HepG2 (cell line): ENCODE measurements at regions not wholly inside any gene's neighbourhood (a gene's known extent, or its start where the extent isn't known, plus 50 kb on each side); places are given as distances from the start of the nearest gene placed in this dataset.

Experiments used
- ATAC-seq: fragments of 200-7000 bp; cut with Tn5 transposase; 3 replicates; pipeline ENCODE4 v1.9.1; 2020; ENCODE audit warnings: mild to moderate bottlenecking, moderate library complexity
- BruUV-seq: library from RNA; stranded (reverse); fragments of 400-500 nt; replicated peaks from 2 replicates; lab custom pipeline; 2021; lab: Mats Ljungman, UMichigan
- CTCF ChIA-PET: fragments of 300-600 bp; formaldehyde crosslinking; extraction: SDS; loops from one replicate; lab custom pipeline; 2021; ENCODE audit warnings: low total read pairs, inconsistent platforms, low intra/inter-chr PET ratio; lab: Yijun Ruan, JAX
- POLR2A ChIA-PET: fragments of 350-600 bp; sonication (Branson Sonifier 250); formaldehyde crosslinking; loops from one replicate; lab custom pipeline; 2020; ENCODE audit warnings: antibody characterized with exemption, inconsistent platforms; lab: Yijun Ruan, JAX
- DNase-seq: peaks from one replicate; pipeline ENCODE4 v3.0.0-alpha.2; 2015; ENCODE audit warnings: low spot score
- FAIRE-seq: peaks from 3 replicates; lab custom pipeline; 2011; peaks lifted over from hg19 to GRCh38; lab: Jason Lieb, UNC
- H2AFZ ChIP-seq: one replicate; pipeline ENCODE4 v1.6.1; 2011; ENCODE audit warnings: low read length, inconsistent platforms
- H3K27ac ChIP-seq: fragments of 300-600 bp; 3 replicates; pipeline ENCODE4 v1.8.0; 2011; ENCODE audit warnings: mixed run types, mild to moderate bottlenecking, mixed read lengths, low read length, inconsistent platforms; ENCODE audit not compliant: insufficient read depth; ENCODE audit errors: extremely low read length
- H3K27me3 ChIP-seq, 2 experiments: fragments of 200-600 bp in 1 of 2; 2 replicates in 1 of 2; 3 replicates in 1 of 2; pipeline versions ENCODE4 v1.6.0 to v1.8.0; 2011; ENCODE audit warnings: low read length in 2 of 2, mild to moderate bottlenecking in 2 of 2, moderate library complexity in 2 of 2, inconsistent platforms in 1 of 2; ENCODE audit not compliant: insufficient read depth in 2 of 2, control insufficient read depth in 1 of 2
- H3K36me3 ChIP-seq, 2 experiments: fragments of 200-600 bp in 1 of 2; replicated peaks in 1 of 2; 2 replicates in 1 of 2; 3 replicates in 1 of 2; pipeline versions ENCODE4 v1.5.1 to v1.8.0; 2011; ENCODE audit warnings: low read length in 2 of 2, inconsistent platforms in 1 of 2; ENCODE audit not compliant: insufficient read depth in 2 of 2, control insufficient read depth in 1 of 2
- H3K4me1 ChIP-seq: 2 replicates; pipeline ENCODE4 v1.5.1; 2012; ENCODE audit warnings: low read length, inconsistent platforms; ENCODE audit not compliant: insufficient read depth
- H3K4me2 ChIP-seq: 2 replicates; pipeline ENCODE4 v1.6.0; 2011; ENCODE audit warnings: low read depth, low read length, inconsistent platforms
- H3K4me3 ChIP-seq, 3 experiments: fragments of 200-600 bp in 1 of 3; sonication (generic), shearing (Covaris generic) in 1 of 3; replicated peaks in 1 of 3; 2 replicates each; pipeline ENCODE4 v1.5.1; 2011 to 2016; ENCODE audit warnings: low read length in 3 of 3, inconsistent platforms in 2 of 3, low read depth in 2 of 3, mild to moderate bottlenecking in 2 of 3, control low read depth in 1 of 3, mixed read lengths in 1 of 3; ENCODE audit not compliant: insufficient read depth in 1 of 3
- H3K79me2 ChIP-seq: one replicate; pipeline ENCODE4 v1.6.1; 2011; ENCODE audit warnings: low read length, inconsistent platforms; ENCODE audit not compliant: insufficient read depth
- H3K9ac ChIP-seq: 2 replicates; pipeline ENCODE4 v1.6.0; 2011; ENCODE audit warnings: mild to moderate bottlenecking, low read depth, low read length, inconsistent platforms; ENCODE audit not compliant: insufficient read depth
- H3K9me3 ChIP-seq: 2 replicates; pipeline ENCODE4 v1.5.1; 2012; ENCODE audit warnings: mild to moderate bottlenecking, low read length
- H4K20me1 ChIP-seq: 2 replicates; pipeline ENCODE4 v1.6.0; 2011; ENCODE audit warnings: inconsistent platforms, mild to moderate bottlenecking, low read length, moderate library complexity; ENCODE audit not compliant: insufficient read depth
- CBFB ChIP-seq: sonication (generic); formaldehyde crosslinking; IDR thresholded peaks from 2 replicates; pipeline ENCODE4 v1.4.0; 2020; ENCODE audit warnings: missing genetic modification reagents
- DR1 ChIP-seq: sonication (generic); formaldehyde crosslinking; IDR thresholded peaks from 2 replicates; pipeline ENCODE4 v1.8.0; 2021; ENCODE audit warnings: mild to moderate bottlenecking, missing genetic modification reagents, inconsistent platforms
- MBD4 ChIP-seq: IDR thresholded peaks from 2 replicates; pipeline ENCODE4 v1.6.1; 2012; ENCODE audit warnings: low read length, inconsistent platforms, borderline replicate concordance
- MEIS1 ChIP-seq: sonication (generic); formaldehyde crosslinking; IDR thresholded peaks from 2 replicates; pipeline ENCODE4 v1.9.0; 2021; ENCODE audit warnings: mild to moderate bottlenecking, missing genetic modification reagents, moderate library complexity, borderline replicate concordance
- NONO ChIP-seq, 2 experiments: fragments of 450-650 bp in 1 of 2; sonication (generic) in 1 of 2; formaldehyde crosslinking in 1 of 2; IDR thresholded peaks in 1 of 2; conservative IDR thresholded peaks in 1 of 2; 2 replicates each; pipeline versions ENCODE4 v1.6.1 to v1.8.0; 2017 to 2022; ENCODE audit warnings: mild to moderate bottlenecking in 1 of 2, missing genetic modification reagents in 1 of 2, moderate library complexity in 1 of 2
- SNAPC4 ChIP-seq: sonication (generic); formaldehyde crosslinking; IDR thresholded peaks from 2 replicates; pipeline ENCODE4 v1.4.0; 2020; ENCODE audit warnings: mild to moderate bottlenecking, missing genetic modification reagents
- TAF1 ChIP-seq: sonication (generic); formaldehyde crosslinking; IDR thresholded peaks from 2 replicates; pipeline ENCODE4 v1.4.0; 2020; ENCODE audit warnings: missing genetic modification reagents
- TCF12 ChIP-seq, 2 experiments: fragments of 450-650 bp in 1 of 2; sonication (generic) in 1 of 2; formaldehyde crosslinking in 1 of 2; IDR thresholded peaks; 2 replicates each; pipeline versions ENCODE4 v1.6.1 to v1.8.0; 2017 to 2022; ENCODE audit warnings: antibody characterized with exemption in 1 of 2, mild to moderate bottlenecking in 1 of 2, missing genetic modification reagents in 1 of 2, moderate library complexity in 1 of 2
- ZNF205 ChIP-seq: IDR thresholded peaks from 2 replicates; pipeline ENCODE4 v1.6.1; 2018; ENCODE audit warnings: missing biosample characterization, missing genetic modification reagents
- ZSCAN31 ChIP-seq: sonication (generic); formaldehyde crosslinking; IDR thresholded peaks from 2 replicates; pipeline ENCODE4 v1.5.0; 2020; ENCODE audit warnings: low read depth, mild to moderate bottlenecking, missing genetic modification reagents
- WGBS: methylation state at CpG from one replicate; pipeline ENCODE4 v1.1.6; 2017; ENCODE audit warnings: low lambda C conversion rate; 5-methylcytosine and 5-hydroxymethylcytosine counted together
- in situ Hi-C: cut with HindIII; loops from 2 replicates; pipeline ENCODE4 v1.10.0; 2017; ENCODE audit warnings: low pct_unique_long_range_greater_than_20kb; ENCODE audit not compliant: extremely low pct_ligation_motif_present
- intact Hi-C: fragments of 100-400 bp; cut with micrococcal nuclease; formaldehyde crosslinking; loops from one replicate; pipeline ENCODE4 v1.10.0; 2022; ENCODE audit not compliant: unreplicated experiment
- TF ChIP-seq, protein P1 (sequence below): sonication (generic); formaldehyde crosslinking; IDR thresholded peaks from 2 replicates; pipeline ENCODE4 v1.5.0; 2020; ENCODE audit warnings: missing genetic modification reagents
- TF ChIP-seq, protein P2 (sequence below): sonication (generic); formaldehyde crosslinking; IDR thresholded peaks from 2 replicates; pipeline ENCODE4 v1.8.0; 2022; ENCODE audit warnings: low read depth, missing genetic modification reagents
- TF ChIP-seq, protein P3 (sequence below): sonication (generic); formaldehyde crosslinking; IDR thresholded peaks from 2 replicates; pipeline ENCODE4 v1.4.0; 2020; ENCODE audit warnings: missing genetic modification reagents, mild to moderate bottlenecking, borderline replicate concordance

- Histone ChIP-seq H3K79me2 (no peaks in the 10 kb centered on the region), H3K9ac (no peak overlapping the region), H3K36me3 (no peaks in the 10 kb centered on the region), H3K4me2 (no peak overlapping the region), H3K27me3 (peaks cover 0 to 10% of the 10 kb centered on the region in 2 experiments; a peak in 2 of 5 replicates), H3K27ac (no peak overlapping the region), H3K4me1 (peaks cover 9% of the 10 kb centered on the region; the same call in 1 of the 2 replicates), H4K20me1 (no peaks in the 10 kb centered on the region), H3K4me3 (no peak overlapping the region), H3K9me3 (no peaks in the 10 kb centered on the region), H2AFZ (no peak overlapping the region)
- BruUV-seq = no TSS peak
- ATAC-seq (no peak), FAIRE-seq (no peak), DNase-seq (no peak)
- POLR2A ChIA-PET = no interaction called here
- in situ Hi-C loops = no loop called here
- CTCF ChIA-PET = no interaction called here
- intact Hi-C loops = no loop called here
- WGBS = 31% methylated on average over 6 of the region's 9 CpGs
- TF ChIP-seq, protein P1, sequence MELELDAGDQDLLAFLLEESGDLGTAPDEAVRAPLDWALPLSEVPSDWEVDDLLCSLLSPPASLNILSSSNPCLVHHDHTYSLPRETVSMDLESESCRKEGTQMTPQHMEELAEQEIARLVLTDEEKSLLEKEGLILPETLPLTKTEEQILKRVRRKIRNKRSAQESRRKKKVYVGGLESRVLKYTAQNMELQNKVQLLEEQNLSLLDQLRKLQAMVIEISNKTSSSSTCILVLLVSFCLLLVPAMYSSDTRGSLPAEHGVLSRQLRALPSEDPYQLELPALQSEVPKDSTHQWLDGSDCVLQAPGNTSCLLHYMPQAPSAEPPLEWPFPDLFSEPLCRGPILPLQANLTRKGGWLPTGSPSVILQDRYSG (CRISPR knock-in tag) = no peak
- TF ChIP-seq, protein P2, sequence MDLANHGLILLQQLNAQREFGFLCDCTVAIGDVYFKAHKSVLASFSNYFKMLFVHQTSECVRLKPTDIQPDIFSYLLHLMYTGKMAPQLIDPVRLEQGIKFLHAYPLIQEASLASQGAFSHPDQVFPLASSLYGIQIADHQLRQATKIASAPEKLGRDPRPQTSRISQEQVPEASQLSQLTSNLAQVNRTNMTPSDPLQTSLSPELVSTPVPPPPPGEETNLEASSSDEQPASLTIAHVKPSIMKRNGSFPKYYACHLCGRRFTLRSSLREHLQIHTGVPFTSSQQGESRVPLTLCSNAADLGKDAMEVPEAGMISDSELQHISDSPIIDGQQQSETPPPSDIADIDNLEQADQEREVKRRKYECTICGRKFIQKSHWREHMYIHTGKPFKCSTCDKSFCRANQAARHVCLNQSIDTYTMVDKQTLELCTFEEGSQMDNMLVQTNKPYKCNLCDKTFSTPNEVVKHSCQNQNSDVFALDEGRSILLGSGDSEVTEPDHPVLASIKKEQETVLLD (CRISPR knock-in tag) = no peak
- TF ChIP-seq MEIS1 (CRISPR knock-in tag) (no peak), DR1 (CRISPR knock-in tag) (no peak), NONO (IDR thresholded peaks at IDR 0.05) (no peak), NONO (CRISPR knock-in tag; conservative IDR thresholded peaks at IDR 0.05) (no peak), TAF1 (CRISPR knock-in tag) (no peak), CBFB (CRISPR knock-in tag) (no peak), ZNF205 (no peak), SNAPC4 (CRISPR knock-in tag) (no peak), TCF12 (IDR thresholded peaks at IDR 0.05) (no peak), TCF12 (CRISPR knock-in tag; IDR thresholded peaks at IDR 0.05) (no peak), ZSCAN31 (no peak), MBD4 (no peak)
- TF ChIP-seq, protein P3, sequence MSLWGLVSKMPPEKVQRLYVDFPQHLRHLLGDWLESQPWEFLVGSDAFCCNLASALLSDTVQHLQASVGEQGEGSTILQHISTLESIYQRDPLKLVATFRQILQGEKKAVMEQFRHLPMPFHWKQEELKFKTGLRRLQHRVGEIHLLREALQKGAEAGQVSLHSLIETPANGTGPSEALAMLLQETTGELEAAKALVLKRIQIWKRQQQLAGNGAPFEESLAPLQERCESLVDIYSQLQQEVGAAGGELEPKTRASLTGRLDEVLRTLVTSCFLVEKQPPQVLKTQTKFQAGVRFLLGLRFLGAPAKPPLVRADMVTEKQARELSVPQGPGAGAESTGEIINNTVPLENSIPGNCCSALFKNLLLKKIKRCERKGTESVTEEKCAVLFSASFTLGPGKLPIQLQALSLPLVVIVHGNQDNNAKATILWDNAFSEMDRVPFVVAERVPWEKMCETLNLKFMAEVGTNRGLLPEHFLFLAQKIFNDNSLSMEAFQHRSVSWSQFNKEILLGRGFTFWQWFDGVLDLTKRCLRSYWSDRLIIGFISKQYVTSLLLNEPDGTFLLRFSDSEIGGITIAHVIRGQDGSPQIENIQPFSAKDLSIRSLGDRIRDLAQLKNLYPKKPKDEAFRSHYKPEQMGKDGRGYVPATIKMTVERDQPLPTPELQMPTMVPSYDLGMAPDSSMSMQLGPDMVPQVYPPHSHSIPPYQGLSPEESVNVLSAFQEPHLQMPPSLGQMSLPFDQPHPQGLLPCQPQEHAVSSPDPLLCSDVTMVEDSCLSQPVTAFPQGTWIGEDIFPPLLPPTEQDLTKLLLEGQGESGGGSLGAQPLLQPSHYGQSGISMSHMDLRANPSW (CRISPR knock-in tag) = no peak
Measured at GRCh38 chr15:98393471-98393870, 254.9 kb upstream of the IGF1R start.
